DOHH2 (cell line): ENCODE measurements at regions not wholly inside any gene's neighbourhood (a gene's known extent, or its start where the extent isn't known, plus 50 kb on each side); places are given as distances from the start of the nearest gene placed in this dataset.

Source experiments
- H3F3A ChIP-seq: fragments of 200-600 bp; sonication (generic), shearing (Covaris generic); 2 replicates; pipeline ENCODE4 v1.6.0; 2016; ENCODE audit warnings: antibody characterized with exemption, mild to moderate bottlenecking; ENCODE audit not compliant: control insufficient read depth, insufficient read depth
- H3K27ac ChIP-seq: fragments of 200-600 bp; sonication (generic); 2 replicates; pipeline ENCODE4 v1.5.1; 2014; ENCODE audit warnings: low read depth, mild to moderate bottlenecking, low read length, moderate library complexity
- H3K27me3 ChIP-seq: fragments of 200-600 bp; sonication (generic); 2 replicates; pipeline ENCODE4 v1.6.1; 2014; ENCODE audit warnings: mild to moderate bottlenecking, low read length, mixed read lengths; ENCODE audit not compliant: control insufficient read depth
- H3K36me3 ChIP-seq: fragments of 200-600 bp; sonication (generic); 2 replicates; pipeline ENCODE4 v1.6.1; 2014; ENCODE audit warnings: mild to moderate bottlenecking, low read length, moderate library complexity, mixed read lengths; ENCODE audit not compliant: control insufficient read depth
- H3K4me1 ChIP-seq: fragments of 200-600 bp; sonication (generic); 2 replicates; pipeline ENCODE4 v1.6.1; 2014; ENCODE audit warnings: mild to moderate bottlenecking, low read length, mixed read lengths; ENCODE audit not compliant: control insufficient read depth
- H3K4me2 ChIP-seq: fragments of 200-600 bp; sonication (generic); 2 replicates; pipeline ENCODE4 v1.6.0; 2014; ENCODE audit warnings: mild to moderate bottlenecking, low read length, moderate library complexity
- H3K4me3 ChIP-seq: fragments of 200-600 bp; sonication (generic); 2 replicates; pipeline ENCODE4 v1.5.1; 2014; ENCODE audit warnings: mild to moderate bottlenecking, low read length, mixed read lengths
- H3K79me2 ChIP-seq: fragments of 200-600 bp; sonication (generic); 2 replicates; pipeline ENCODE4 v1.6.1; 2014; ENCODE audit warnings: mild to moderate bottlenecking, low read length, mixed read lengths; ENCODE audit not compliant: control insufficient read depth
- H3K9me2 ChIP-seq: fragments of 200-600 bp; sonication (generic); replicated peaks from 2 replicates; pipeline ENCODE4 v1.6.1; 2014; ENCODE audit warnings: mild to moderate bottlenecking, low read length, mixed read lengths; ENCODE audit not compliant: control insufficient read depth
- H3K9me3 ChIP-seq: fragments of 200-600 bp; sonication (generic); 2 replicates; pipeline ENCODE4 v1.6.1; 2014; ENCODE audit warnings: antibody characterized with exemption, low read length, mixed read lengths; ENCODE audit not compliant: control insufficient read depth, insufficient read depth
- H4K20me1 ChIP-seq: fragments of 200-600 bp; sonication (generic); 2 replicates; pipeline ENCODE4 v1.6.0; 2014; ENCODE audit warnings: low read depth, mild to moderate bottlenecking, antibody characterized with exemption, low read length, moderate library complexity; ENCODE audit not compliant: control insufficient read depth, insufficient read depth
- EZH2phosphoT487 ChIP-seq: fragments of 200-600 bp; sonication (generic); IDR thresholded peaks from 2 replicates; pipeline ENCODE4 v1.6.1; 2017; ENCODE audit warnings: borderline replicate concordance, mild to moderate bottlenecking, antibody characterized with exemption, low read length, moderate library complexity, mixed read lengths
- TF ChIP-seq, protein P1 (sequence below): fragments of 200-600 bp; sonication (generic); IDR thresholded peaks from one replicate; pipeline ENCODE4 v1.5.1; 2014; ENCODE audit warnings: antibody characterized with exemption, mild to moderate bottlenecking, low read depth, low read length; ENCODE audit not compliant: poor library complexity, severe bottlenecking

DNA sequence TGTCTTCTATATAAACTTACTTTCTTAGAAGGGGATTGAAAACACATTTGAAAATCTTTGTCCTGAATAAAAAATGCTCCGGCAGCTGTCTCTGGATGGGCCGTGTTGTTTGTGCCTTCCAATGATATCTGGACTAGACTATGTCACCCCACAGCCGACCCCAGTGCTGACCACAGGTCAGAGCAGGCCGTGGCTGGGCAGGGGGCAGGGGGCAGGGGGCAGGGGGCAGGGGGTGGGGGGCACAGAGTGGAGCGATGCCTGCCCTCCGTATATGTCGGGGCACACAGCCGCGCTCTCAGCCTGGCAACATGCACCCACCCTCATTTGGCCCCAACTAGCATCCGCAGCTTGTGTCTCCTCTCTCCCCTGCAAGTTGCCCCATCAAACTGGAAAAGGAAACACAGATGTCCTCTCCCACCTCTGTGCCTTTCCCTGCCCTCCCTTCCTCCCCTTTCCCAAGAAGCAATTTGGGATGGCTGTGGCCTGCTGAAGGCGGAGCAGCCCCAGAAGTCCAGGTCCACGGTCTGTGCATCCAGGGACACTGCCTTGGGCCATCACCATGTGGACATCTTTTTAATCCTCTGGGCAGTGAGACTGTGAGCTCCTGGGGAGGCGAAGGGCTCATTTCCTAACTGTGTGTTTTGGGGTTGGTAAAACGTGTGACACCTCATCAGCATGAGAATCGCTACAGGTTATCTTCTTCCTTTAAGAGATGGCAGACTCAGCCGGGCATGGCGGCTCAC, 295.7 kb upstream of the RTL1 start:
- Histone ChIP-seq H4K20me1 (no peaks in the 10 kb centered on the region), H3K9me2 (no peaks in the 10 kb centered on the region), H3F3A (no peaks in the 10 kb centered on the region), H3K27me3 (no peaks in the 10 kb centered on the region), H3K36me3 (no peaks in the 10 kb centered on the region), H3K4me1 (no peaks in the 10 kb centered on the region), H3K79me2 (no peaks in the 10 kb centered on the region), H3K9me3 (no peaks in the 10 kb centered on the region), H3K27ac (no peak overlapping the region), H3K4me2 (no peak overlapping the region), H3K4me3 (no peak overlapping the region)
- no peak for TF ChIP-seq EZH2phosphoT487
- TF ChIP-seq, protein P1, sequence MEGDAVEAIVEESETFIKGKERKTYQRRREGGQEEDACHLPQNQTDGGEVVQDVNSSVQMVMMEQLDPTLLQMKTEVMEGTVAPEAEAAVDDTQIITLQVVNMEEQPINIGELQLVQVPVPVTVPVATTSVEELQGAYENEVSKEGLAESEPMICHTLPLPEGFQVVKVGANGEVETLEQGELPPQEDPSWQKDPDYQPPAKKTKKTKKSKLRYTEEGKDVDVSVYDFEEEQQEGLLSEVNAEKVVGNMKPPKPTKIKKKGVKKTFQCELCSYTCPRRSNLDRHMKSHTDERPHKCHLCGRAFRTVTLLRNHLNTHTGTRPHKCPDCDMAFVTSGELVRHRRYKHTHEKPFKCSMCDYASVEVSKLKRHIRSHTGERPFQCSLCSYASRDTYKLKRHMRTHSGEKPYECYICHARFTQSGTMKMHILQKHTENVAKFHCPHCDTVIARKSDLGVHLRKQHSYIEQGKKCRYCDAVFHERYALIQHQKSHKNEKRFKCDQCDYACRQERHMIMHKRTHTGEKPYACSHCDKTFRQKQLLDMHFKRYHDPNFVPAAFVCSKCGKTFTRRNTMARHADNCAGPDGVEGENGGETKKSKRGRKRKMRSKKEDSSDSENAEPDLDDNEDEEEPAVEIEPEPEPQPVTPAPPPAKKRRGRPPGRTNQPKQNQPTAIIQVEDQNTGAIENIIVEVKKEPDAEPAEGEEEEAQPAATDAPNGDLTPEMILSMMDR = no peak

DNA sequence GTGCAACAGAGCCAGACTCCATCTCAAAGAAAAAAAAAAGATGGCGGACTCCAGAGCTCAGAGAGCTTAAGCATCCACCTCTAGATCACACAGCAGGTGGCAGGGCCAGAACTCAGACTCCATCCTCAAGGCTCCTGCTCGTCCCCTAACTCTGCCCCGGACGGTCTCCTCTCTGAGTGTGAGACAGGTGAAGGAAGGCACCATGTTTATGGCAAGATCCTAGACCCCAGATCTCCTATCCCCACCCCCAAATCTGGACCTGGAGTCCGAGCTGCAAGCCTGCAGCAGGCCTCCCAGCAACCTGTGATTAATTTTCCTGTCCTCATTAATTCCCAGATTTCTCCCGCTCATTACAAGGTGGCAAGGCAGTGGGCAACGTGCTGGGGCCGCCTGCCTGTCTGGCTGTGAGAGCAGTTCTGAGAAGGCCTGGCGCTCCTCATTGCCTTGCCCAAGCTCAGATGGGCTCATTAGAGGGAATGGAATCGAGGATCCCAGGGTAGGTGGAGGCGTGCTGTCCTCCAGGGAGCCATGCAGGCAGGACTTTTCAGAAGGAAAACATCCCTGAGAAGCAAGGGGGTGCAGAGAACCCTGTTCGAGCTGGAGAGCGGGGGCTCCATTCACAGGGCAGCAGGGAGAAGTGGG, 296.6 kb upstream of the RTL1 start:
- no peaks in the 10 kb centered on the region for H3K27me3 ChIP-seq
- TF ChIP-seq, protein P1 = no peak
- TF ChIP-seq EZH2phosphoT487 = no peak
- no peak overlapping the region for H3K27ac ChIP-seq
- H3K4me2 ChIP-seq = no peak overlapping the region
- H3F3A ChIP-seq = no peaks in the 10 kb centered on the region
- H3K4me1 ChIP-seq = no peaks in the 10 kb centered on the region
- no peaks in the 10 kb centered on the region for H3K9me2 ChIP-seq
- H3K9me3 ChIP-seq = no peaks in the 10 kb centered on the region
- H4K20me1 ChIP-seq = no peaks in the 10 kb centered on the region
- H3K79me2 ChIP-seq = no peaks in the 10 kb centered on the region
- no peak overlapping the region for H3K4me3 ChIP-seq
- no peaks in the 10 kb centered on the region for H3K36me3 ChIP-seq

DNA sequence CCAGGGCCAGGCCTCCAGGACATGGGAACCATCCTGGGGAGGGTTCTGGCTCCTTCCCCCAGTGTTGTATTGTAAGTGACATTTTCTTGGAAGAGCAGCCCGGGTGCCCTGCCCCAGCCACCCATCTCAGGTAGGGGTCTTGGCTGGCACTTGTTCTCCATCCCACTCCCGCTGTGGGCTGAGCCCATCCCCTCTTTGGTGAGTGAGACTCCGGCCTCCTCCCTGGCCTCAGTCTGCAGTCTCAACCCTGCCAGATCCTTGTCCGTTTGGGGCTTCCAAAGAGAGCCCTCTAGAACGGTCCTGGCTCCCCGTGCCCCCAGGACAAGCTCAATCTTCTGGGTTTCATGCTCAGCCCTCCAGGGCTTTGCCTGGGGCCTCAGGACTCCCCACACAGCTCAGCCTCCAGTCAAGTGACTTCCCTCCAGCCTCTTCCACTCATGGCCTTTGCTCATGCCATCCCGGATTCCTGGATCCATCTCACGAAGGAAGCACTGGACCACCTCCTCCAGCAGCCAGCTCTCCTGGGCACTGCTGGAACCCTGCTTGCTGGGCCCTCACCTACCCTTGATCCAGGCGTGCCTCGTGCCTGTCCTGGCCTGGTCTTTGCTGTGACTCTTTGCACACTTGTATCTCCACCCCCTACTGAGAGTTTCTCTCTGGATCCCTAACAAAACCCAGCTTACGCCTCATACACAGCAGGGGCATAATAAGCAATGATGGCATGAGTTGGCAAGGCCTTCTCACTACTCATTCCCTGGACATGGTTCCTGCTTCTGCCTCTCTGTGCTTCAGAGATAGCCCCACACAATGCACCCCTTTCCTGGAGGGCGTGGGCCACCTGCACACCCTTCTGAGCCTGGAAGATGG, 297.4 kb upstream of the RTL1 start:
- Histone ChIP-seq H4K20me1 (no peaks in the 10 kb centered on the region), H3K4me1 (no peaks in the 10 kb centered on the region), H3K9me3 (no peaks in the 10 kb centered on the region), H3K4me2 (no peak overlapping the region), H3K4me3 (no peak overlapping the region), H3K27me3 (no peaks in the 10 kb centered on the region), H3K36me3 (no peaks in the 10 kb centered on the region), H3F3A (no peaks in the 10 kb centered on the region), H3K9me2 (no peaks in the 10 kb centered on the region), H3K27ac (no peak overlapping the region), H3K79me2 (no peaks in the 10 kb centered on the region)
- TF ChIP-seq EZH2phosphoT487 = no peak
- TF ChIP-seq, protein P1 = no peak
